DND-41 (cell line): ENCODE measurements at regions not wholly inside any gene's neighbourhood (a gene's known extent, or its start where the extent isn't known, plus 50 kb on each side); places are given as distances from the start of the nearest gene placed in this dataset.

Experiments
- EZH2 ChIP-seq: IDR thresholded peaks from 3 replicates; pipeline ENCODE4 v1.6.1; 2012; ENCODE audit warnings: borderline replicate concordance, low read depth, mild to moderate bottlenecking, moderate library complexity, low read length, inconsistent platforms; ENCODE audit not compliant: severe bottlenecking
- TF ChIP-seq, protein P1 (sequence below): IDR thresholded peaks from 2 replicates; pipeline ENCODE4 v1.5.1; 2012; ENCODE audit warnings: borderline replicate concordance, low read length, moderate library complexity, mild to moderate bottlenecking; ENCODE audit not compliant: poor library complexity, severe bottlenecking; ENCODE audit errors: extremely low read depth

DNA sequence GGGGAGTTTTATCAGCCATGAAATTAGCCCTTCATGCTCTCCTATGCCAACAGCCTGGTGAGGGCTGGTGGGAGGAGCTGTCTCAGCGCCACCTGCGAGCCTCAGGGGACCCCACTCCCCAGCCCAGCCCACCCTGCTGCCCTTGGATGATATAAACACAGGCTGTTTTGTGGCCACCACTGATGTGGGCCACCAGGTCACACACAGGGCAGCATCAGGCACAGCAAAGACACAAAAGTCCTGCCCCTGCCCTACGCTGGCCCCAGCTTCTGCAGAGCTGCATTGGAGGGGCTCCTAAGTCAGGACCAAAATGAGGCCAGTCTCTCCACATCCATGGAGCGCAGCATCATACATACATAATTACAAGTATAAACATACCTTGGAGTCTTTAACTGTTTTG, 110.6 kb upstream of the TEX51 start:
- TF ChIP-seq, protein P1, sequence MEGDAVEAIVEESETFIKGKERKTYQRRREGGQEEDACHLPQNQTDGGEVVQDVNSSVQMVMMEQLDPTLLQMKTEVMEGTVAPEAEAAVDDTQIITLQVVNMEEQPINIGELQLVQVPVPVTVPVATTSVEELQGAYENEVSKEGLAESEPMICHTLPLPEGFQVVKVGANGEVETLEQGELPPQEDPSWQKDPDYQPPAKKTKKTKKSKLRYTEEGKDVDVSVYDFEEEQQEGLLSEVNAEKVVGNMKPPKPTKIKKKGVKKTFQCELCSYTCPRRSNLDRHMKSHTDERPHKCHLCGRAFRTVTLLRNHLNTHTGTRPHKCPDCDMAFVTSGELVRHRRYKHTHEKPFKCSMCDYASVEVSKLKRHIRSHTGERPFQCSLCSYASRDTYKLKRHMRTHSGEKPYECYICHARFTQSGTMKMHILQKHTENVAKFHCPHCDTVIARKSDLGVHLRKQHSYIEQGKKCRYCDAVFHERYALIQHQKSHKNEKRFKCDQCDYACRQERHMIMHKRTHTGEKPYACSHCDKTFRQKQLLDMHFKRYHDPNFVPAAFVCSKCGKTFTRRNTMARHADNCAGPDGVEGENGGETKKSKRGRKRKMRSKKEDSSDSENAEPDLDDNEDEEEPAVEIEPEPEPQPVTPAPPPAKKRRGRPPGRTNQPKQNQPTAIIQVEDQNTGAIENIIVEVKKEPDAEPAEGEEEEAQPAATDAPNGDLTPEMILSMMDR: no peak
- no peak for TF ChIP-seq EZH2
